Cardiac muscle cell (in vitro differentiated cells and primary cell): ENCODE measurements at regions not wholly inside any gene's neighbourhood (a gene's known extent, or its start where the extent isn't known, plus 50 kb on each side); places are given as distances from the start of the nearest gene placed in this dataset.

Source experiments
- DNase-seq, 2 donors: peaks; one replicate each; pipeline versions ENCODE4 v3.0.0 to v3.0.0-alpha.2; 2010 to 2017; ENCODE audit warnings: low read depth in 1 of 2, low spot score in 1 of 2
- H3K27ac ChIP-seq: fragments of 200-600 bp; sonication (generic); 2 replicates; pipeline ENCODE4 v1.5.1; 2016
- H3K27me3 ChIP-seq: fragments of 200-600 bp; sonication (generic); 2 replicates; pipeline ENCODE4 v1.6.0; 2016; ENCODE audit warnings: control low read depth
- H3K36me3 ChIP-seq: fragments of 200-600 bp; sonication (generic); 2 replicates; pipeline ENCODE4 v1.5.1; 2016; ENCODE audit warnings: control low read depth
- H3K4me1 ChIP-seq: fragments of 200-600 bp; sonication (generic); 2 replicates; pipeline ENCODE4 v1.8.1; 2017; ENCODE audit warnings: low read depth, mild to moderate bottlenecking, mixed run types
- H3K4me3 ChIP-seq: fragments of 200-600 bp; sonication (generic); 2 replicates; pipeline ENCODE4 v1.5.1; 2016; ENCODE audit warnings: mild to moderate bottlenecking
- H3K9me3 ChIP-seq: fragments of 200-600 bp; sonication (generic); 2 replicates; pipeline ENCODE4 v1.5.1; 2017; ENCODE audit warnings: low read depth, mild to moderate bottlenecking, control low read depth
- CTCF ChIP-seq: IDR thresholded peaks from 2 replicates; pipeline ENCODE4 v1.5.1; 2012; ENCODE audit warnings: low read depth, mild to moderate bottlenecking, low read length

GRCh38 chr5:143566139-143566538 lies 162.7 kb upstream of the NR3C1 start:
- Histone ChIP-seq H3K27me3 (no peaks in the 10 kb centered on the region), H3K36me3 (no peaks in the 10 kb centered on the region), H3K4me1 (no peaks in the 10 kb centered on the region), H3K27ac (no peak overlapping the region), H3K9me3 (no peaks in the 10 kb centered on the region), H3K4me3 (no peak overlapping the region)
- no peak for DNase-seq
- no peak for TF ChIP-seq CTCF

- no peaks in the 10 kb centered on the region for H3K9me3 ChIP-seq
- TF ChIP-seq CTCF, result no peak
- no peaks in the 10 kb centered on the region for H3K36me3 ChIP-seq
- H3K27ac ChIP-seq, result no peak overlapping the region
- H3K27me3 ChIP-seq, result no peaks in the 10 kb centered on the region
- no peak overlapping the region for H3K4me3 ChIP-seq
- no peaks in the 10 kb centered on the region for H3K4me1 ChIP-seq
- no peak for DNase-seq
Measured at GRCh38 chr5:143564417-143564816, 160.9 kb upstream of the NR3C1 start.

GRCh38 chr5:143562935-143563334 lies 159.4 kb upstream of the NR3C1 start:
- Histone ChIP-seq H3K36me3 (no peaks in the 10 kb centered on the region), H3K27ac (no peak overlapping the region), H3K4me1 (no peaks in the 10 kb centered on the region), H3K4me3 (no peak overlapping the region), H3K27me3 (no peaks in the 10 kb centered on the region), H3K9me3 (no peaks in the 10 kb centered on the region)
- peak in 1 of 2 donors; percentile 91 for DNase-seq
- TF ChIP-seq CTCF, result no peak

- Histone ChIP-seq H3K27ac (no peak overlapping the region), H3K4me3 (no peak overlapping the region)
Measured at GRCh38 chr5:143561219-143561618, 157.7 kb upstream of the NR3C1 start.

GRCh38 chr5:143560378-143560777 lies 156.9 kb upstream of the NR3C1 start:
- no peak for DNase-seq
- no peaks in the 10 kb centered on the region for H3K9me3 ChIP-seq
- H3K36me3 ChIP-seq, result no peaks in the 10 kb centered on the region
- H3K27me3 ChIP-seq, result no peaks in the 10 kb centered on the region
- H3K4me3 ChIP-seq, result no peak overlapping the region
- no peak overlapping the region for H3K27ac ChIP-seq
- no peaks in the 10 kb centered on the region for H3K4me1 ChIP-seq
- no peak for TF ChIP-seq CTCF

More at GRCh38 chr5:143561219-143561618, 157.7 kb upstream of the NR3C1 start:
- no peak for DNase-seq
- Histone ChIP-seq H3K4me1 (no peaks in the 10 kb centered on the region), H3K27me3 (no peaks in the 10 kb centered on the region), H3K36me3 (no peaks in the 10 kb centered on the region), H3K9me3 (no peaks in the 10 kb centered on the region)
- TF ChIP-seq CTCF, result no peak

GRCh38 chr5:143559586-143560109 lies 156.2 kb upstream of the NR3C1 start:
- Histone ChIP-seq H3K36me3 (no peaks in the 10 kb centered on the region), H3K27me3 (no peaks in the 10 kb centered on the region), H3K4me1 (no peaks in the 10 kb centered on the region), H3K9me3 (no peaks in the 10 kb centered on the region), H3K27ac (no peak overlapping the region), H3K4me3 (no peak overlapping the region)
- TF ChIP-seq CTCF, result no peak
- no peak for DNase-seq
